BLaER1 treated with 17β-estradiol and CSF1 and Interleukin-3, amounts not matched to agents 10 nM and 100 nM (cell line): ENCODE measurements at regions not wholly inside any gene's neighbourhood (a gene's known extent, or its start where the extent isn't known, plus 50 kb on each side); places are given as distances from the start of the nearest gene placed in this dataset.

Source experiments
- H3K27ac ChIP-seq, 11 experiments: shearing (Covaris generic); formaldehyde crosslinking; 2 replicates each; pipeline ENCODE4 v1.8.1; 2022
- H3K27me3 ChIP-seq, 11 experiments: shearing (Covaris generic); formaldehyde crosslinking; 2 replicates each; pipeline ENCODE4 v1.8.1; 2022
- H3K36me3 ChIP-seq, 11 experiments: shearing (Covaris generic); formaldehyde crosslinking; 2 replicates each; pipeline ENCODE4 v1.8.1; 2022
- H3K4me1 ChIP-seq, 10 experiments: shearing (Covaris generic); formaldehyde crosslinking; 2 replicates each; pipeline ENCODE4 v1.8.1; 2022
- H3K4me2 ChIP-seq, 11 experiments: shearing (Covaris generic); formaldehyde crosslinking; 2 replicates each; pipeline ENCODE4 v1.8.1; 2022
- H3K4me3 ChIP-seq, 10 experiments: shearing (Covaris generic); formaldehyde crosslinking; 2 replicates each; pipeline ENCODE4 v1.8.1; 2022
- H3K9ac ChIP-seq, 11 experiments: shearing (Covaris generic); formaldehyde crosslinking; 2 replicates each; pipeline ENCODE4 v1.8.1; 2022
- H3K9me3 ChIP-seq, 11 experiments: shearing (Covaris generic); formaldehyde crosslinking; replicated peaks in 1 of 11; 2 replicates each; pipeline ENCODE4 v1.8.1; 2022
- H4K20me1 ChIP-seq, 11 experiments: shearing (Covaris generic); formaldehyde crosslinking; 2 replicates each; pipeline ENCODE4 v1.8.1; 2022
- Cebpa-rat ChIP-seq, 11 experiments: shearing (Covaris generic); IDR thresholded peaks; 2 replicates each; pipeline ENCODE4 v1.8.1; 2022

DNA sequence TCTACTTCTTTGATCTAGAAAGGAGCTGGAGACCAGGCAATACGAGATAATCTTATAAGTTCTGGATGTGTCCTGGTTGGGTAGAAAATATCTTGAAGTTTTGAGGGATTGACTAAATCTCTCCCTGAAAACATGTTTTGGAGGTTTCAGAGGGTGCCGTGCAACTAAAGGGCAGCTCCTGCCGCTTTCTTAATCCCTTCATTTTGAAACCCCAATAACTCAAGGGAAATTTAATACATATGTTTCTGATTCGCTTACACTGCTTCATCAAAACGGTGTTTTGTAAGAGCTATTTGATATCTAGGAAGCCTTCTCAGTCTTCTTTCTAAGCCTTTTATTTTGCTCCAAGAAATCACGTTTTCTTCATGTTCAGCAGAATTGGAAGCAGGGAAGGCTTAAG, 129.0 kb downstream of the ASCL1 start:
- no peaks in the 10 kb centered on the region for H3K27me3 ChIP-seq
- H3K9ac ChIP-seq = no peak overlapping the region
- no peak overlapping the region for H3K27ac ChIP-seq
- no peaks in the 10 kb centered on the region for H4K20me1 ChIP-seq
- H3K36me3 ChIP-seq = no peaks in the 10 kb centered on the region
- H3K4me3 ChIP-seq = no peak overlapping the region
- H3K4me2 ChIP-seq = no peak overlapping the region
- H3K9me3 ChIP-seq = peaks cover 6 to 14% (median 8%) of the 10 kb centered on the region in 11 experiments; a peak in 18 of 22 replicates
- no peak for TF ChIP-seq Cebpa-rat (IDR thresholded peaks at IDR 0.05)
- H3K4me1 ChIP-seq = no peaks in the 10 kb centered on the region

DNA sequence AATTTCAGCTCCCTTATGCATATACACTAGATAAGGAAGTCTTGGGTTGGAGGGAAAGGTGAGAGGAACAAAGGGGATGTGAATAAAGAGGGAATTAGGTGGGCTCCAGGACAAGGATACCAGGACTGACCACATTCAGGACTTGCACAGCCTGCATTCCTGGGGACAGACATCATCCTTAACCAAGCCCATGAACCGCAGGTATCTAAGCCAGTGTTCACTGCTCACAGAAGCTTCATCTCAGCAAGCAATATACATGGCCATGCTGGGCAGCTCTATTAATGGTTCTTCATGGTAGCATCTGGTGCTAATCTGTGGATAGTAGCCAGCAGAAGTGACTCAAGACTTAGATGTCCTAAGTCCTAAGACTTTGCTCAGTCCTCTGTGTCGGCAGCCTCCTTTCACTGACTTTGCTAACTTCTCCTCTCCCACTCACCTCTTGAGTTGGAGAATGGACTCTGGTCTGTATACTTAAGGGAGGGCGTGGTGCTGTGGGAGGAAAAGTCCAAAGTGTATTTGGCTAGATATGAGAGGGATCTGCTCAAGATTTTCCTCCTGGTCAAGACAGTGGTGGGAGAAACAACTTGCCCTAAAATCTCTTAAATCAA, 136.1 kb downstream of the ASCL1 start:
- no peak overlapping the region for H3K4me3 ChIP-seq
- H3K9me3 ChIP-seq = no peaks in the 10 kb centered on the region
- no peaks in the 10 kb centered on the region for H3K36me3 ChIP-seq
- no peak overlapping the region for H3K9ac ChIP-seq
- H3K4me1 ChIP-seq = no peaks in the 10 kb centered on the region
- TF ChIP-seq Cebpa-rat (IDR thresholded peaks at IDR 0.05) = no peak
- no peak overlapping the region for H3K27ac ChIP-seq
- no peaks in the 10 kb centered on the region for H3K27me3 ChIP-seq
- H3K4me2 ChIP-seq = no peak overlapping the region
- H4K20me1 ChIP-seq = no peaks in the 10 kb centered on the region

DNA sequence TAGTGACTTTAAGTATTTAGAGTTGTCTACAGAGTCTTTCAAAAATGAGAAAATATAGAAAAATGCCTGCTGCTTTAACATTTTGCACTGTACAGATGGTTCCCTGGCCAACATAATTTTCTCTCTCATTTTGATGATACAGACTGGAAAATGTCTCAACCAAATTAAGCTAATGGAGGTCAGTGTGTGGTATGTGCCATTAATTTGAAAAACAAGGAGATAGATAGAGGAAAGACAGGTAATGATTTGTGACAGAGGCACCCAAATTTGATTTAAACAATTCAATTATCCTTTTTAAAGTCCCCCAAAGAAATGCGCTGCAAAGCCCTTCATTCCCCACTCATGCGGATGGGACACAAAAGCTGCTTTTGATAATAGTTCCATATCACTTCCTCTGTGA, 140.0 kb downstream of the ASCL1 start:
- Histone ChIP-seq H3K36me3 (no peaks in the 10 kb centered on the region), H4K20me1 (no peaks in the 10 kb centered on the region), H3K27me3 (no peaks in the 10 kb centered on the region), H3K4me2 (no peak overlapping the region), H3K9ac (no peak overlapping the region), H3K4me1 (no peaks in the 10 kb centered on the region), H3K9me3 (no peaks in the 10 kb centered on the region), H3K27ac (no peak overlapping the region), H3K4me3 (no peak overlapping the region)
- no peak for TF ChIP-seq Cebpa-rat (IDR thresholded peaks at IDR 0.05)

DNA sequence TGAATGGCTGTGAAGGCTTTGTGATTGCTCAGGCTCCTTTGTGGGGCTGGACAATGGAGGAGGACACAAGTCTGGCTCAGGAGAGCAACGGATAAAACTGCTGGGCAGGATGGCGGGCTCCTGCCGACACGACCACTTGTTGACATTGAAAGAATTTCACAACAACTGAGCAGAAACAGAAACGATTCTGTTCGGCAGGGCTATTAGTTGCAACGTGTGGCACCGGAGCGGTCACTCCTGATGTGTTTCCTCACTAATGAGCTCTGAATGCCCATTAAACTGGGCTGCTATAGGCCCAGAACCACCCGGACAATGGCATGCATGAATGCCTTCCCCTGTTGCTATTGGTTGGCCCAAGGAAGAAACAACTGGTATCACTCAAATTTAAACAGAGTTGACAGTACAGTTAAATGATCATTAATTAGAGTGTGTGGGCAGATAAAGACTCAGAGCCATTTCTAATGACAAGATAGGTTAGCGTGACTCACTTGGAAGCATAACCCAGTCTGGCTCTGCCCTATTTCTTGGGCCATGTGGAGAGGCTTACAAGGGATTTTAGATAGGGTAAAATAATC, 142.9 kb downstream of the ASCL1 start:
- H3K27me3 ChIP-seq = no peaks in the 10 kb centered on the region
- no peak for TF ChIP-seq Cebpa-rat (IDR thresholded peaks at IDR 0.05)
- H3K4me2 ChIP-seq = no peak overlapping the region

GRCh38 chr12:103102225-103102744, 144.8 kb downstream of the ASCL1 start:
- Histone ChIP-seq H3K27ac (no peak overlapping the region), H3K36me3 (no peaks in the 10 kb centered on the region), H3K27me3 (no peaks in the 10 kb centered on the region), H3K4me3 (no peak overlapping the region), H4K20me1 (no peaks in the 10 kb centered on the region), H3K4me2 (no peak overlapping the region), H3K4me1 (no peaks in the 10 kb centered on the region), H3K9me3 (no peaks in the 10 kb centered on the region), H3K9ac (no peak overlapping the region)
- no peak for TF ChIP-seq Cebpa-rat (IDR thresholded peaks at IDR 0.05)

More for the DNA sequence above, 142.9 kb downstream of the ASCL1 start:
- Histone ChIP-seq H3K4me1 (no peaks in the 10 kb centered on the region), H3K9ac (no peak overlapping the region), H3K36me3 (no peaks in the 10 kb centered on the region), H4K20me1 (no peaks in the 10 kb centered on the region), H3K27ac (no peak overlapping the region), H3K4me3 (no peak overlapping the region), H3K9me3 (no peaks in the 10 kb centered on the region)

GRCh38 chr12:103105971-103106597, 148.6 kb downstream of the ASCL1 start:
- Histone ChIP-seq H3K9me3 (no peaks in the 10 kb centered on the region), H3K36me3 (no peaks in the 10 kb centered on the region), H4K20me1 (no peaks in the 10 kb centered on the region), H3K27me3 (no peaks in the 10 kb centered on the region), H3K4me1 (no peaks in the 10 kb centered on the region), H3K27ac (no peak overlapping the region), H3K4me3 (no peak overlapping the region), H3K9ac (no peak overlapping the region), H3K4me2 (no peak overlapping the region)
- TF ChIP-seq Cebpa-rat (IDR thresholded peaks at IDR 0.05) = no peak

- TF ChIP-seq Cebpa-rat (IDR thresholded peaks at IDR 0.05) = no peak
Measured at GRCh38 chr12:103109861-103110260, 152.4 kb downstream of the ASCL1 start.

GRCh38 chr12:103114296-103115055, 157.0 kb downstream of the ASCL1 start:
- H3K4me3 ChIP-seq = no peak overlapping the region
- no peaks in the 10 kb centered on the region for H3K36me3 ChIP-seq
- H3K9me3 ChIP-seq = no peaks in the 10 kb centered on the region
- TF ChIP-seq Cebpa-rat (IDR thresholded peaks at IDR 0.05) = no peak
- peaks cover 0 to 30% (median 3%) of the 10 kb centered on the region in 10 experiments; a peak in 8 of 20 replicates for H3K4me1 ChIP-seq
- peak overlapping the region in 4 of 11 experiments; percentile 58 to 74 (median 64); a peak in 7 of 22 replicates for H3K27ac ChIP-seq
- H3K4me2 ChIP-seq = peak overlapping the region in 3 of 11 experiments; percentile 45 to 77 (median 71); a peak in 6 of 22 replicates
- peak overlapping the region in 3 of 11 experiments; percentile 12 to 47 (median 19); a peak in 3 of 22 replicates for H3K9ac ChIP-seq
- H3K27me3 ChIP-seq = no peaks in the 10 kb centered on the region
- no peaks in the 10 kb centered on the region for H4K20me1 ChIP-seq

More at GRCh38 chr12:103109861-103110260, 152.4 kb downstream of the ASCL1 start:
- Histone ChIP-seq H3K4me1 (peaks cover 0 to 19% (median 3%) of the 10 kb centered on the region in 10 experiments; a peak in 8 of 20 replicates), H3K27me3 (no peaks in the 10 kb centered on the region), H3K36me3 (no peaks in the 10 kb centered on the region), H3K9me3 (no peaks in the 10 kb centered on the region), H4K20me1 (no peaks in the 10 kb centered on the region), H3K27ac (no peak overlapping the region), H3K4me3 (no peak overlapping the region), H3K4me2 (no peak overlapping the region), H3K9ac (no peak overlapping the region)
